ENCODE measurements at regions not wholly inside any gene's neighbourhood (a gene's known extent, or its start where the extent isn't known, plus 50 kb on each side); places are given as distances from the start of the nearest gene placed in this dataset.

DNA sequence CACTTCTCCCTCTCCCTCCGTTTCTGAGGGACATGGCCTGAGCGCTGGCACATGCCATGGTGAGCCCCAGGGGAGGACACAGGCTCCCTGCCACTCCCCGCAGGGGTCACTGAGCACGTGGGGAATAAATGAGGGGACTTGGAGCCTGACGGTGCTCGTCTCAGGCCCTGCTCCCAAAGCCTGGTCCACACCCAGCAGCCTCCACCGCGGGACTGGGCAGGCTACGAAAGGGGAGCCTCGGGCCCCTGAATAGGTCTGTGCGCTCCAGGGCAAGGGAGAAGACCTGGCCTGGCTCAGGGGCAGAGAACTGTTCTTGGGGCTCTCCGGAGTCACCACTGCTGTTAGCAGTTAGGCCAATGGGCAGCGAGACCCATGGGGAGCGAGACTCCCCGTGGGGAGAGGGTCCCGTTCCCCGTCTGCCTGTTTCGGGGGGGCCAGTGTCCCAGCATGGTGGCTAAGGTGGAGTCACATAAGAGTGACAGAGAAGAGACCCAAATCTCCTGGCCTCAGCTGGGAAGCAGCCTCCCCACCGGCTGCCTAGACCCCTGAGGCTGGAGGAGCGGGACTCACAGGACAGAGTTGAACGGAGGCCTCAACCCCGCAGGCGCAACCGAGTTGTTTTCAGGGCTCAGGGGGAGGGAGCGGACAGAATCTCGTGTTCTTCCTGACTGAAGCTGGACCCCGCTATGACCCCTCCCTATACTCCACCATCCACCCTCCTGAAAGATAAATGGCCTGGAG, 329.8 kb upstream of the SFSWAP start:
- no peak overlapping the region for H3K4me3 ChIP-seq
- DNase-seq: no peak
- TF ChIP-seq, protein P1, sequence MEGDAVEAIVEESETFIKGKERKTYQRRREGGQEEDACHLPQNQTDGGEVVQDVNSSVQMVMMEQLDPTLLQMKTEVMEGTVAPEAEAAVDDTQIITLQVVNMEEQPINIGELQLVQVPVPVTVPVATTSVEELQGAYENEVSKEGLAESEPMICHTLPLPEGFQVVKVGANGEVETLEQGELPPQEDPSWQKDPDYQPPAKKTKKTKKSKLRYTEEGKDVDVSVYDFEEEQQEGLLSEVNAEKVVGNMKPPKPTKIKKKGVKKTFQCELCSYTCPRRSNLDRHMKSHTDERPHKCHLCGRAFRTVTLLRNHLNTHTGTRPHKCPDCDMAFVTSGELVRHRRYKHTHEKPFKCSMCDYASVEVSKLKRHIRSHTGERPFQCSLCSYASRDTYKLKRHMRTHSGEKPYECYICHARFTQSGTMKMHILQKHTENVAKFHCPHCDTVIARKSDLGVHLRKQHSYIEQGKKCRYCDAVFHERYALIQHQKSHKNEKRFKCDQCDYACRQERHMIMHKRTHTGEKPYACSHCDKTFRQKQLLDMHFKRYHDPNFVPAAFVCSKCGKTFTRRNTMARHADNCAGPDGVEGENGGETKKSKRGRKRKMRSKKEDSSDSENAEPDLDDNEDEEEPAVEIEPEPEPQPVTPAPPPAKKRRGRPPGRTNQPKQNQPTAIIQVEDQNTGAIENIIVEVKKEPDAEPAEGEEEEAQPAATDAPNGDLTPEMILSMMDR (IDR thresholded peaks at IDR 0.05; ENCODE audit: control extremely low read depth, extremely low read depth): no peak
- 48 to 69% methylated on average over 27 of the region's 27 CpGs for WGBS, 2 donors
- H3K4me1 ChIP-seq (ENCODE audit: control insufficient read depth in 5 of 5, insufficient read depth in 5 of 5, low read length in 5 of 5): peaks cover 0 to 9% (median 0%) of the 10 kb centered on the region in 5 donors
- H3K9ac ChIP-seq (ENCODE audit: insufficient read depth in 1 of 2, low read length in 2 of 2): no peak overlapping the region
- peaks cover 0 to 2% (median 0%) of the 10 kb centered on the region in 4 donors for H3K9me3 ChIP-seq (ENCODE audit: control insufficient read depth in 4 of 4, insufficient read depth in 3 of 4, low read length in 3 of 4)
- peaks cover 3 to 30% (median 4%) of the 10 kb centered on the region in 3 donors for H3K27me3 ChIP-seq (ENCODE audit: control insufficient read depth in 3 of 3, insufficient read depth in 3 of 3, low read length in 2 of 3)
- no peak overlapping the region for H3K27ac ChIP-seq (ENCODE audit: low read depth in 1 of 2, low read length in 1 of 2)
- H3K36me3 ChIP-seq (ENCODE audit: control insufficient read depth in 4 of 4, insufficient read depth in 4 of 4, low read length in 4 of 4): no peaks in the 10 kb centered on the region
- ATAC-seq (ENCODE audit: insufficient read depth, low FRiP score): no peak

DNA sequence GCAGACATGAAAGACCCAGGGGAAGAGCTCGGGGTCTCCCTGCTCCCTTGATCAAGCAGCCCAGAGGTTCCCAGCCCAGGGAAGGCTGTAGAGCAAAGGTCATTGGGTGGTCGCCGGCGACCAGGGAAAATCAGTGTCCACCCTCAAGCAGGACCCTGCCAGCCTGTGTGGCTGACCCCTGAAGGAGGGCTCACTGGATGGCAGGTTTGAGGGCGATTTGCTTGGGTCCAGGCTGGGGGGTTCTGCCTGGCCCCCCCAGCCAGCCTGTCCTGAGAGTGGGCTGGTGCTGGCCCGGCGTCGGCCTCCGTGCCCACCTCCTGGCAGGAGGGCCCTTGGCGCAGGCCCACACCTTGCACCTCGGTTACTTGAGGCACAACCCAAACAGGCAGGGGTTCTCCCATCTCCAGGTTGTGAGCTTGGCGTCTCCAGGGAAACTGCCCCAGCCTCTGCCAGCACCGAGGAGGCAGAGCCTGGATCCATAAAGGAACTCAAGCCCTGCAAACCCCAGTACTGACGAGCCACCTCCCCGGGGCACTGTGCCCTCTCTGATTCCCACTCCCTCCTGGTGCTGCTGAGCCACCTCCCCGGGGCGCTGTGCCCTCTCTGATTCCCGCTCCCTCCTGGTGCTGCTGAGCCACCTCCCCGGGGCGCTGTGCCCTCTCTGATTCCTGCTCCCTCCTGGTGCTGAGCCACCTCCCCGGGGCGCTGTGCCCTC, 329.0 kb upstream of the SFSWAP start:
- H3K27me3 ChIP-seq (ENCODE audit: control insufficient read depth in 3 of 3, insufficient read depth in 3 of 3, low read length in 2 of 3): peaks cover 3 to 33% (median 5%) of the 10 kb centered on the region in 3 donors
- TF ChIP-seq, protein P1 (IDR thresholded peaks at IDR 0.05; ENCODE audit: control extremely low read depth, extremely low read depth): no peak
- DNase-seq (no peak), ATAC-seq (ENCODE audit: insufficient read depth, low FRiP score) (no peak)
- peaks cover 0 to 9% (median 0%) of the 10 kb centered on the region in 5 donors for H3K4me1 ChIP-seq (ENCODE audit: control insufficient read depth in 5 of 5, insufficient read depth in 5 of 5, low read length in 5 of 5)
- peaks cover 0 to 2% (median 0%) of the 10 kb centered on the region in 4 donors for H3K9me3 ChIP-seq (ENCODE audit: control insufficient read depth in 4 of 4, insufficient read depth in 3 of 4, low read length in 3 of 4)
- 73 to 81% methylated on average over 22 of the region's 22 CpGs for WGBS, 2 donors
- H3K27ac ChIP-seq (ENCODE audit: low read depth in 1 of 2, low read length in 1 of 2): no peak overlapping the region
- H3K4me3 ChIP-seq: no peak overlapping the region
- no peak overlapping the region for H3K9ac ChIP-seq (ENCODE audit: insufficient read depth in 1 of 2, low read length in 2 of 2)
- no peaks in the 10 kb centered on the region for H3K36me3 ChIP-seq (ENCODE audit: control insufficient read depth in 4 of 4, insufficient read depth in 4 of 4, low read length in 4 of 4)

DNA sequence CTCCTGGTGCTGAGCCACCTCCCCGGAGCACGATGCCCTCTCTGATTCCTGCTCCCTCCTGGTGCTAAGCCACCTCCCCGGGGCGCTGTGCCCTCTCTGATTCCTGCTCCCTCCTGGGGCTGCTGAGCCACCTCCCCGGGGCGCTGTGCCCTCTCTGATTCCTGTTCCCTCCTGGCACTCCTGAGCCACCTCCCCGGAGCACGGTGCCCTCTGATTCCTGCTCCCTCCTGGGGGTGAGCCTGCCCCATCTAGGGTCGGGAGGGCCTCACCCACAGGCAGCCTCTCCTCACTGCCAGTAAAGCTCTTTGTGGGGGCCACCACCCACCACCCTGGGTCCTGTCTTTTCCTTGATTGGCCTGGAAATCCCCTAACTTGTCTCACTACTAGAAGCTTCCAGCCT, 327.6 kb upstream of the SFSWAP start:
- TF ChIP-seq, protein P1 (IDR thresholded peaks at IDR 0.05; ENCODE audit: control extremely low read depth, extremely low read depth): no peak
- H3K27me3 ChIP-seq (ENCODE audit: control insufficient read depth in 3 of 3, insufficient read depth in 3 of 3, low read length in 2 of 3): peaks cover 3 to 26% (median 8%) of the 10 kb centered on the region in 3 donors
- peaks cover 0 to 9% (median 0%) of the 10 kb centered on the region in 5 donors for H3K4me1 ChIP-seq (ENCODE audit: control insufficient read depth in 5 of 5, insufficient read depth in 5 of 5, low read length in 5 of 5)
- no peak for ATAC-seq (ENCODE audit: insufficient read depth, low FRiP score)
- H3K9ac ChIP-seq (ENCODE audit: insufficient read depth in 1 of 2, low read length in 2 of 2): no peak overlapping the region
- peaks cover 0 to 4% (median 0%) of the 10 kb centered on the region in 4 donors for H3K9me3 ChIP-seq (ENCODE audit: control insufficient read depth in 4 of 4, insufficient read depth in 3 of 4, low read length in 3 of 4)
- DNase-seq: no peak
- no peak overlapping the region for H3K4me3 ChIP-seq
- H3K27ac ChIP-seq (ENCODE audit: low read depth in 1 of 2, low read length in 1 of 2): no peak overlapping the region
- WGBS, 2 donors: 76 to 88% methylated on average over 9 of the region's 9 CpGs
- no peaks in the 10 kb centered on the region for H3K36me3 ChIP-seq (ENCODE audit: control insufficient read depth in 4 of 4, insufficient read depth in 4 of 4, low read length in 4 of 4)
